ENCODE measurements at regions not wholly inside any gene's neighbourhood (a gene's known extent, or its start where the extent isn't known, plus 50 kb on each side); places are given as distances from the start of the nearest gene placed in this dataset.

DNA sequence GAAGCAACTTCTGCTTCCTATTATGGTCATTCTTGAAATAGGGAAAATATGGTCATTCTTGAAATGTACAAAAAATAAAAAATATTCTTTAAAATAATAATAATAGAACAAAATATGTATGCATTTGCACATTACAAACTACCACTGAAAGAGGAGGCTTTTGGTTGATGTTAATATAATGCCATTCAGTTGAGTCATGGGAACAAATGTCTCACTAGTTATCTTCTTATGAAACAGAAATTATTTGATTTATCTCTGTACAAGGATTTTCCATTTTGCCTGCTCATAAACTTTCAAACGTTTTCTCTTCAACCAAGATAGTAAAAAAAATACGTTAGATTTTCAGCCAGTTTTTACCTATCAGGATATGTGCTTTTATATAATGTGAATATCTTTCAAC, 1662.7 kb downstream of the OTOL1 start:
- H3K79me2 ChIP-seq = no peaks in the 10 kb centered on the region
- H2AFZ ChIP-seq = no peak overlapping the region
- no peaks in the 10 kb centered on the region for H4K20me1 ChIP-seq (ENCODE audit: insufficient read depth, poor library complexity, severe bottlenecking)
- no peak for DNase-seq (ENCODE audit: low spot score)
- no peak for TF ChIP-seq EZH2 (IDR thresholded peaks at IDR 0.05; ENCODE audit: borderline replicate concordance)
- TF ChIP-seq, protein P1, sequence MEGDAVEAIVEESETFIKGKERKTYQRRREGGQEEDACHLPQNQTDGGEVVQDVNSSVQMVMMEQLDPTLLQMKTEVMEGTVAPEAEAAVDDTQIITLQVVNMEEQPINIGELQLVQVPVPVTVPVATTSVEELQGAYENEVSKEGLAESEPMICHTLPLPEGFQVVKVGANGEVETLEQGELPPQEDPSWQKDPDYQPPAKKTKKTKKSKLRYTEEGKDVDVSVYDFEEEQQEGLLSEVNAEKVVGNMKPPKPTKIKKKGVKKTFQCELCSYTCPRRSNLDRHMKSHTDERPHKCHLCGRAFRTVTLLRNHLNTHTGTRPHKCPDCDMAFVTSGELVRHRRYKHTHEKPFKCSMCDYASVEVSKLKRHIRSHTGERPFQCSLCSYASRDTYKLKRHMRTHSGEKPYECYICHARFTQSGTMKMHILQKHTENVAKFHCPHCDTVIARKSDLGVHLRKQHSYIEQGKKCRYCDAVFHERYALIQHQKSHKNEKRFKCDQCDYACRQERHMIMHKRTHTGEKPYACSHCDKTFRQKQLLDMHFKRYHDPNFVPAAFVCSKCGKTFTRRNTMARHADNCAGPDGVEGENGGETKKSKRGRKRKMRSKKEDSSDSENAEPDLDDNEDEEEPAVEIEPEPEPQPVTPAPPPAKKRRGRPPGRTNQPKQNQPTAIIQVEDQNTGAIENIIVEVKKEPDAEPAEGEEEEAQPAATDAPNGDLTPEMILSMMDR (IDR thresholded peaks at IDR 0.05; ENCODE audit: poor library complexity) = no peak
- TF ChIP-seq EZH2phosphoT487 (IDR thresholded peaks at IDR 0.05; ENCODE audit: low read depth, severe bottlenecking, unreplicated experiment) = no peak
- H3K4me2 ChIP-seq = no peak overlapping the region
- H3K36me3 ChIP-seq (replicated peaks; ENCODE audit: insufficient read depth, low read depth) = no peaks in the 10 kb centered on the region
- 53% methylated on average over 2 of the region's 2 CpGs for WGBS (ENCODE audit: low lambda C conversion rate, missing lambda C conversion rate)
- H3K9me3 ChIP-seq (ENCODE audit: low read depth) = no peaks in the 10 kb centered on the region
- H3K9me2 ChIP-seq (replicated peaks; ENCODE audit: insufficient read depth) = no peaks in the 10 kb centered on the region
- H3K27ac ChIP-seq = no peak overlapping the region
- no peaks in the 10 kb centered on the region for H3K27me3 ChIP-seq
- no peak overlapping the region for H3K4me3 ChIP-seq
- H3K4me1 ChIP-seq (ENCODE audit: insufficient read depth) = no peaks in the 10 kb centered on the region

DNA sequence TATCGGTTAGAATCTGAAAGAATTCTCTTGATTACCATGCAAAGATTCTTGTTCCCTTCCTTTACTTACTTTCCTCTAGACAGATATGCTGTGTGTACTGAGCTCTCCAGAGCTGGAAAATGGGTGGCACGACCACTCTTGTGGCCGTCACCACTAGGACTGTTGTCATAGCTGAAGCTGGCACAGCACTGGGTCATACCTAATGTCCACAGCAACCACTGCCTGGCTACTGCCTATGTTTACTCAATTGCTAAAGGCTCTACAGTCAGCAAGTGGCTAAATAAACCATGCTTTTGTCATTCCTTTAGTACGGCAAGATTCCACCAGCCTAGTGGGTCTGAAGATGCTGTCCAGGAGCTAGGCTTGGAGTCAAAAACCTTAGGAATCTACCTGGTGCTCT, 1643.0 kb downstream of the OTOL1 start:
- TF ChIP-seq, protein P1 (IDR thresholded peaks at IDR 0.05; ENCODE audit: poor library complexity) = no peak
- TF ChIP-seq EZH2 (IDR thresholded peaks at IDR 0.05; ENCODE audit: borderline replicate concordance) = no peak
- no peak for TF ChIP-seq EZH2phosphoT487 (IDR thresholded peaks at IDR 0.05; ENCODE audit: low read depth, severe bottlenecking, unreplicated experiment)
- DNase-seq (ENCODE audit: low spot score) = no peak
- WGBS (ENCODE audit: low lambda C conversion rate, missing lambda C conversion rate) = 88% methylated on average over 4 of the region's 4 CpGs

DNA sequence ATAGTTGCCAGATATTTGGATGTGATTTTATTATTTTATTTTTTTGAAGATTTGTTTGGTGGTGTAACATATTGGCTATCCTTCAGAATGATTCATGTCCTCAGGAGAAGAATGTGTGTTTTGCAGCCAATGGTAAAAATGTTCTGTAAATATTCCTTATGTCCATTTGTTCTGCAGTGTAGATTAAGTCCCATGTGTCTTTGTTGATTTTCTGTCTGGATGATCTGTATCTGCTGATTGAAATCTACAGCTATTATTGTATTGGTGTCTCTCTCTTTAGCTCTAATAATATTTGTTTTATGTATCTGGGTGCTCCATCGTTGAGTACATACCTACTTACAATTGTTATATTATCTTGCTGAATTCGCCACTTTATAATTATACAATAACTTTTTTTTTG, 1641.7 kb downstream of the OTOL1 start:
- Histone ChIP-seq H3K4me3 (no peak overlapping the region), H4K20me1 (ENCODE audit: insufficient read depth, poor library complexity, severe bottlenecking) (no peaks in the 10 kb centered on the region), H3K79me2 (no peaks in the 10 kb centered on the region), H3K4me2 (no peak overlapping the region), H3K9me3 (ENCODE audit: low read depth) (no peaks in the 10 kb centered on the region), H3K27ac (no peak overlapping the region), H2AFZ (no peak overlapping the region), H3K27me3 (no peaks in the 10 kb centered on the region), H3K36me3 (replicated peaks; ENCODE audit: insufficient read depth, low read depth) (no peaks in the 10 kb centered on the region), H3K9me2 (replicated peaks; ENCODE audit: insufficient read depth) (no peaks in the 10 kb centered on the region), H3K4me1 (ENCODE audit: insufficient read depth) (no peaks in the 10 kb centered on the region)
- TF ChIP-seq, protein P1 (IDR thresholded peaks at IDR 0.05; ENCODE audit: poor library complexity) = no peak
- no peak for TF ChIP-seq EZH2phosphoT487 (IDR thresholded peaks at IDR 0.05; ENCODE audit: low read depth, severe bottlenecking, unreplicated experiment)
- TF ChIP-seq EZH2 (IDR thresholded peaks at IDR 0.05; ENCODE audit: borderline replicate concordance) = no peak
- WGBS (ENCODE audit: low lambda C conversion rate, missing lambda C conversion rate) = 85% methylated on average over 2 of the region's 2 CpGs
- no peak for DNase-seq (ENCODE audit: low spot score)

More for the DNA sequence above, 1643.0 kb downstream of the OTOL1 start:
- no peak overlapping the region for H3K4me2 ChIP-seq
- no peaks in the 10 kb centered on the region for H3K9me3 ChIP-seq (ENCODE audit: low read depth)
- no peaks in the 10 kb centered on the region for H4K20me1 ChIP-seq (ENCODE audit: insufficient read depth, poor library complexity, severe bottlenecking)
- H2AFZ ChIP-seq = no peak overlapping the region
- H3K36me3 ChIP-seq (replicated peaks; ENCODE audit: insufficient read depth, low read depth) = no peaks in the 10 kb centered on the region
- H3K4me1 ChIP-seq (ENCODE audit: insufficient read depth) = no peaks in the 10 kb centered on the region
- no peaks in the 10 kb centered on the region for H3K27me3 ChIP-seq
- H3K4me3 ChIP-seq = no peak overlapping the region
- no peaks in the 10 kb centered on the region for H3K9me2 ChIP-seq (replicated peaks; ENCODE audit: insufficient read depth)
- H3K79me2 ChIP-seq = no peaks in the 10 kb centered on the region
- no peak overlapping the region for H3K27ac ChIP-seq

DNA sequence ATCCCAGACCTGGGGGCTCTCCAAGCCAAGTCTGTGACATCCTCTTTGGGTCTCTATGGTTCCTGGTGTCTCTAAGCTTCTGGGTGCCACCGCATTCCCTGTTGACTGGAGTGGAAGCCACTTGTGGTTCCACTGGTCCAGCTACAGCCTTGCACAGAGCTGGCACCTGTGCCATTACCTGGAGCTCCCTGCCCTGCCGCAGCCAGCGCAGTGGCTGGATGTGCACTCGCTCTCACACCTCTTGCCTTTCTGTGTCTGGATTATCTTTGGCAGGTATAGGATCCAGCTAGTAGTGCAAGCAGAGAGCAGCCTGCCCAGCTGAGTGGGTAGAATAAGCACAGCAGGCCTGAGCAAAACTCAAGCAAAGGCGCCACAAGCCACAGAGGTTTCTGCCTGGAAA, 1635.5 kb downstream of the OTOL1 start:
- Histone ChIP-seq H3K36me3 (replicated peaks; ENCODE audit: insufficient read depth, low read depth) (no peaks in the 10 kb centered on the region), H4K20me1 (ENCODE audit: insufficient read depth, poor library complexity, severe bottlenecking) (no peaks in the 10 kb centered on the region), H3K9me3 (ENCODE audit: low read depth) (no peaks in the 10 kb centered on the region), H3K27me3 (no peaks in the 10 kb centered on the region), H3K4me2 (no peak overlapping the region), H3K27ac (no peak overlapping the region), H3K4me1 (ENCODE audit: insufficient read depth) (no peaks in the 10 kb centered on the region), H3K9me2 (replicated peaks; ENCODE audit: insufficient read depth) (no peaks in the 10 kb centered on the region), H2AFZ (no peak overlapping the region), H3K79me2 (no peaks in the 10 kb centered on the region), H3K4me3 (no peak overlapping the region)
- TF ChIP-seq EZH2 (IDR thresholded peaks at IDR 0.05; ENCODE audit: borderline replicate concordance) = no peak
- 97% methylated on average over 5 of the region's 5 CpGs for WGBS (ENCODE audit: low lambda C conversion rate, missing lambda C conversion rate)
- no peak for DNase-seq (ENCODE audit: low spot score)

Measured in hepatocyte (in vitro differentiated cells).